Endodermal cell (in vitro differentiated cells): ENCODE measurements at regions not wholly inside any gene's neighbourhood (a gene's known extent, or its start where the extent isn't known, plus 50 kb on each side); places are given as distances from the start of the nearest gene placed in this dataset.

Source experiments
- DNase-seq: peaks from one replicate; pipeline ENCODE4 v3.0.0-alpha.2; 2017
- H3K27ac ChIP-seq: 2 replicates; pipeline ENCODE4 v1.5.1; 2013; ENCODE audit warnings: mild to moderate bottlenecking, low read depth, low read length, moderate library complexity
- H3K27me3 ChIP-seq: 2 replicates; pipeline ENCODE4 v1.6.1; 2013; ENCODE audit warnings: mild to moderate bottlenecking, low read length, moderate library complexity; ENCODE audit not compliant: insufficient read depth, control insufficient read depth, poor library complexity, severe bottlenecking
- H3K36me3 ChIP-seq: 2 replicates; pipeline ENCODE4 v1.7.0; 2013; ENCODE audit warnings: mild to moderate bottlenecking, low read length, moderate library complexity; ENCODE audit not compliant: control insufficient read depth, insufficient read depth
- H3K4me1 ChIP-seq: one replicate; pipeline ENCODE4 v1.7.0; 2013; ENCODE audit warnings: low read length; ENCODE audit not compliant: control insufficient read depth, insufficient read depth
- H3K4me3 ChIP-seq: 2 replicates; pipeline ENCODE4 v1.5.1; 2013; ENCODE audit warnings: mild to moderate bottlenecking, low read length, moderate library complexity
- H3K9ac ChIP-seq: 2 replicates; pipeline ENCODE4 v1.6.1; 2013; ENCODE audit warnings: mild to moderate bottlenecking, low read length, moderate library complexity; ENCODE audit not compliant: poor library complexity, severe bottlenecking; ENCODE audit errors: extremely low read depth
- H3K9me3 ChIP-seq: 2 replicates; pipeline ENCODE4 v1.6.1; 2013; ENCODE audit warnings: mild to moderate bottlenecking, low read length, moderate library complexity; ENCODE audit not compliant: control insufficient read depth
- H3K27ac Mint-ChIP-seq: 2 replicates; pipeline ENCODE4 v1.8.0; 2020; ENCODE audit warnings: mixed read lengths
- H3K27me3 Mint-ChIP-seq: 2 replicates; pipeline ENCODE4 v1.8.0; 2021; ENCODE audit warnings: mild to moderate bottlenecking, mixed read lengths; ENCODE audit not compliant: insufficient read depth
- H3K36me3 Mint-ChIP-seq: 2 replicates; pipeline ENCODE4 v1.8.0; 2020; ENCODE audit warnings: low read depth, mixed read lengths
- H3K4me1 Mint-ChIP-seq: 2 replicates; pipeline ENCODE4 v1.8.0; 2020; ENCODE audit warnings: mixed read lengths
- H3K4me3 Mint-ChIP-seq: 2 replicates; pipeline ENCODE4 v1.8.0; 2020; ENCODE audit warnings: mild to moderate bottlenecking, moderate library complexity, mixed read lengths
- H3K9me3 Mint-ChIP-seq: 2 replicates; pipeline ENCODE4 v1.8.0; 2020; ENCODE audit warnings: mild to moderate bottlenecking, mixed read lengths
- CTCF ChIP-seq: fragments of 200-600 bp; sonication (generic); conservative IDR thresholded peaks from 2 replicates; pipeline ENCODE4 v1.5.0; 2021; ENCODE audit warnings: antibody characterized with exemption, mild to moderate bottlenecking
- WGBS, 2 experiments: methylation state at CpG; one replicate each; pipeline versions ENCODE4 v1.1.5 to v1.1.7; 2013; ENCODE audit warnings: missing lambda C conversion rate in 2 of 2, mixed read lengths in 1 of 2; ENCODE audit not compliant: insufficient coverage in 1 of 2, insufficient read length in 1 of 2; 5-methylcytosine and 5-hydroxymethylcytosine counted together

DNA sequence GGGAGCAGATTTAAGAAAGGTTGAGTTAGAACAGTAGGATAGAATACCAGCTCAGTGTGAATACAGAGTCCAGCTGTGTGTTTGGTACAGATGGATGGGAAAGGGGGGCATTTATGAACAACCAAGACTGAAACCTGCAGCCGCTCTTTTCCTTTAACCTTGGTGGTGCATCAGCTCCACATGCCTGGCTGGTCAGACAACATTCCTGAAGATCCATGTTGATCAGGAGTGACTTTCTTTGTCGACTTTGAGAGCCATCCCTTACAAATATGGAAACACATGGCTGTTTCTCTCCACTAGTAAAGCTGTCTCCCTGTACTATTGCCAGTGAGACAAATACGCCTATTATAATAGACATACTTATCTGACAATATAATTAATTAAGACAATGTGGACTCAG is 476.5 kb upstream of the IGFBP3 start:
- H3K36me3 Mint-ChIP-seq = no peaks in the 10 kb centered on the region
- no peak overlapping the region for H3K9ac ChIP-seq
- no peaks in the 10 kb centered on the region for H3K27me3 ChIP-seq
- H3K27ac ChIP-seq = no peak overlapping the region
- no peak for DNase-seq
- no peaks in the 10 kb centered on the region for H3K4me1 Mint-ChIP-seq
- H3K4me3 Mint-ChIP-seq = no peak overlapping the region
- H3K27ac Mint-ChIP-seq = no peak overlapping the region
- no peaks in the 10 kb centered on the region for H3K36me3 ChIP-seq
- peaks cover 1% of the 10 kb centered on the region for H3K27me3 Mint-ChIP-seq
- peaks cover 11% of the 10 kb centered on the region for H3K9me3 Mint-ChIP-seq
- H3K4me3 ChIP-seq = no peak overlapping the region
- H3K9me3 ChIP-seq = peaks cover 9% of the 10 kb centered on the region
- H3K4me1 ChIP-seq = no peaks in the 10 kb centered on the region
- TF ChIP-seq CTCF = no peak
- 43 to 100% methylated on average over 1 to 2 of the region's 3 CpGs for WGBS, 2 experiments

- no peak overlapping the region for H3K27ac ChIP-seq
- Mint-ChIP-seq H3K27me3 (peaks cover 4% of the 10 kb centered on the region), H3K36me3 (no peaks in the 10 kb centered on the region), H3K27ac (no peak overlapping the region), H3K4me3 (no peak overlapping the region), H3K4me1 (no peaks in the 10 kb centered on the region), H3K9me3 (peaks cover 6% of the 10 kb centered on the region)
- no peak for TF ChIP-seq CTCF
- H3K9me3 ChIP-seq = peaks cover 8% of the 10 kb centered on the region
- 91 to 92% methylated on average over 7 of the region's 7 CpGs for WGBS, 2 experiments
- H3K27me3 ChIP-seq = no peaks in the 10 kb centered on the region
- no peaks in the 10 kb centered on the region for H3K36me3 ChIP-seq
- H3K9ac ChIP-seq = no peak overlapping the region
- no peak for DNase-seq
- no peak overlapping the region for H3K4me3 ChIP-seq
- H3K4me1 ChIP-seq = peaks cover 3% of the 10 kb centered on the region
Observed at GRCh38 chr7:46396481-46396880, 475.4 kb upstream of the IGFBP3 start.

- H3K27ac Mint-ChIP-seq = no peak overlapping the region
- H3K9me3 ChIP-seq = peaks cover 5% of the 10 kb centered on the region
- H3K9ac ChIP-seq = no peak overlapping the region
- H3K36me3 Mint-ChIP-seq = no peaks in the 10 kb centered on the region
- H3K4me1 Mint-ChIP-seq = peaks cover 10% of the 10 kb centered on the region
- H3K27me3 ChIP-seq = no peaks in the 10 kb centered on the region
- no peak overlapping the region for H3K4me3 ChIP-seq
- DNase-seq = no peak
- H3K9me3 Mint-ChIP-seq = peaks cover 6% of the 10 kb centered on the region
- 96 to 100% methylated on average over 2 to 3 of the region's 3 CpGs for WGBS, 2 experiments
- no peak for TF ChIP-seq CTCF
- H3K27me3 Mint-ChIP-seq = peaks cover 4% of the 10 kb centered on the region
- H3K4me1 ChIP-seq = peaks cover 12% of the 10 kb centered on the region
- no peaks in the 10 kb centered on the region for H3K36me3 ChIP-seq
- no peak overlapping the region for H3K27ac ChIP-seq
- H3K4me3 Mint-ChIP-seq = no peak overlapping the region
Observed at GRCh38 chr7:46393142-46393541, 472.1 kb upstream of the IGFBP3 start.
